ENCODE measurements at regions not wholly inside any gene's neighbourhood (a gene's known extent, or its start where the extent isn't known, plus 50 kb on each side); places are given as distances from the start of the nearest gene placed in this dataset.

GRCh38 chr2:147589127-147589526, 255.7 kb upstream of the ACVR2A start:
- H3K36me3 ChIP-seq (ENCODE audit: insufficient read depth, low read length): no peaks in the 10 kb centered on the region
- Mint-ChIP-seq H3K4me3 (no peak overlapping the region), H3K27me3 (no peaks in the 10 kb centered on the region), H3K4me1 (ENCODE audit: low read depth) (no peaks in the 10 kb centered on the region), H3K36me3 (ENCODE audit: low read depth) (no peaks in the 10 kb centered on the region), H3K27ac (no peak overlapping the region), H3K9me3 (peaks cover 8% of the 10 kb centered on the region)
- CTCF ChIA-PET: interaction anchor here (0.9 kb wide), 1 partner anchor 410 kb away, joined by 3 read pairs; no protein-coding TSS in a partner anchor
- no peak for ATAC-seq (ENCODE audit: poor library complexity)
- no peak overlapping the region for H3K27ac ChIP-seq (ENCODE audit: low read depth in 1 of 2, low read length in 2 of 2)
- intact Hi-C loops (cut with DNase I, micrococcal nuclease): no loop called here
- H3K9me3 ChIP-seq (ENCODE audit: control insufficient read depth in 1 of 2, insufficient read depth in 1 of 2, low read length in 2 of 2): peaks cover 0 to 7% of the 10 kb centered on the region in 2 experiments
- TF ChIP-seq CTCF (IDR thresholded peaks at IDR 0.05): no peak
- H3K4me1 ChIP-seq (ENCODE audit: insufficient read depth, low read length): no peaks in the 10 kb centered on the region
- POLR2A ChIA-PET: no interaction called here
- H3K27me3 ChIP-seq (ENCODE audit: control insufficient read depth in 1 of 2, insufficient read depth in 2 of 2, low read length in 2 of 2): no peaks in the 10 kb centered on the region
- no peak for DNase-seq
- H3K4me3 ChIP-seq (ENCODE audit: low read length): no peak overlapping the region

- peaks cover 0 to 7% of the 10 kb centered on the region in 2 experiments for H3K9me3 ChIP-seq (ENCODE audit: control insufficient read depth in 1 of 2, insufficient read depth in 1 of 2, low read length in 2 of 2)
- DNase-seq (no peak), ATAC-seq (ENCODE audit: poor library complexity) (no peak)
- POLR2A ChIA-PET: no interaction called here
- intact Hi-C loops (cut with DNase I, micrococcal nuclease): no loop called here
- Mint-ChIP-seq H3K36me3 (ENCODE audit: low read depth) (no peaks in the 10 kb centered on the region), H3K4me3 (no peak overlapping the region), H3K4me1 (ENCODE audit: low read depth) (no peaks in the 10 kb centered on the region), H3K27ac (no peak overlapping the region), H3K9me3 (peaks cover 16% of the 10 kb centered on the region), H3K27me3 (no peaks in the 10 kb centered on the region)
- no peaks in the 10 kb centered on the region for H3K36me3 ChIP-seq (ENCODE audit: insufficient read depth, low read length)
- no peak overlapping the region for H3K27ac ChIP-seq (ENCODE audit: low read depth in 1 of 2, low read length in 2 of 2)
- no peak for TF ChIP-seq CTCF (IDR thresholded peaks at IDR 0.05)
- no peaks in the 10 kb centered on the region for H3K27me3 ChIP-seq (ENCODE audit: control insufficient read depth in 1 of 2, insufficient read depth in 2 of 2, low read length in 2 of 2)
- CTCF ChIA-PET: interaction anchor here (0.9 kb wide), 1 partner anchor 409 kb away, joined by 3 read pairs; no protein-coding TSS in a partner anchor
- no peaks in the 10 kb centered on the region for H3K4me1 ChIP-seq (ENCODE audit: insufficient read depth, low read length)
- no peak overlapping the region for H3K4me3 ChIP-seq (ENCODE audit: low read length)
Measured at GRCh38 chr2:147588191-147588590, 256.6 kb upstream of the ACVR2A start.

- Mint-ChIP-seq H3K9me3 (peaks cover 5% of the 10 kb centered on the region), H3K27ac (no peak overlapping the region), H3K4me3 (no peak overlapping the region), H3K4me1 (ENCODE audit: low read depth) (no peaks in the 10 kb centered on the region), H3K36me3 (ENCODE audit: low read depth) (no peaks in the 10 kb centered on the region), H3K27me3 (no peaks in the 10 kb centered on the region)
- no peaks in the 10 kb centered on the region for H3K36me3 ChIP-seq (ENCODE audit: insufficient read depth, low read length)
- H3K27me3 ChIP-seq (ENCODE audit: control insufficient read depth in 1 of 2, insufficient read depth in 2 of 2, low read length in 2 of 2): no peaks in the 10 kb centered on the region
- no peak for DNase-seq
- intact Hi-C loops (cut with DNase I, micrococcal nuclease): no loop called here
- no peak overlapping the region for H3K27ac ChIP-seq (ENCODE audit: low read depth in 1 of 2, low read length in 2 of 2)
- ChIA-PET POLR2A (no interaction called here), CTCF (no interaction called here)
- no peak for ATAC-seq (ENCODE audit: poor library complexity)
- no peak for TF ChIP-seq CTCF (IDR thresholded peaks at IDR 0.05)
- H3K4me1 ChIP-seq (ENCODE audit: insufficient read depth, low read length): no peaks in the 10 kb centered on the region
- no peak overlapping the region for H3K4me3 ChIP-seq (ENCODE audit: low read length)
- H3K9me3 ChIP-seq (ENCODE audit: control insufficient read depth in 1 of 2, insufficient read depth in 1 of 2, low read length in 2 of 2): no peaks in the 10 kb centered on the region
Measured at GRCh38 chr2:147578529-147578928, 266.3 kb upstream of the ACVR2A start.
